Neuronal stem cell (in vitro differentiated cells): ENCODE measurements at regions not wholly inside any gene's neighbourhood (a gene's known extent, or its start where the extent isn't known, plus 50 kb on each side); places are given as distances from the start of the nearest gene placed in this dataset.
"Not testable (repeated sequence)": the region's sequence is repeated elsewhere in the genome, so short reads cannot be mapped to it uniquely, and the experiment has no call there.

Experiments used
- DNase-seq: peaks from one replicate; pipeline ENCODE4 v3.0.0-alpha.2; 2013; ENCODE audit warnings: low spot score
- H2AFZ ChIP-seq: one replicate; pipeline ENCODE4 v1.6.1; 2013; ENCODE audit warnings: mild to moderate bottlenecking, low read length, inconsistent platforms
- H2AK5ac ChIP-seq: 2 replicates; pipeline ENCODE4 v1.6.1; 2013; ENCODE audit warnings: low read depth, mild to moderate bottlenecking, inconsistent platforms, low read length, moderate library complexity, mixed read lengths
- H2BK120ac ChIP-seq: 2 replicates; pipeline ENCODE4 v1.6.1; 2013; ENCODE audit warnings: low read depth, mild to moderate bottlenecking, inconsistent platforms, low read length, moderate library complexity, mixed read lengths
- H2BK12ac ChIP-seq: one replicate; pipeline ENCODE4 v1.6.1; 2013; ENCODE audit warnings: low read length, inconsistent platforms
- H2BK15ac ChIP-seq: 2 replicates; pipeline ENCODE4 v1.6.1; 2013; ENCODE audit warnings: mild to moderate bottlenecking, low read length, inconsistent platforms, mixed read lengths
- H2BK5ac ChIP-seq: one replicate; pipeline ENCODE4 v1.6.1; 2013; ENCODE audit warnings: inconsistent platforms, mild to moderate bottlenecking, low read length, moderate library complexity
- H3K14ac ChIP-seq: one replicate; pipeline ENCODE4 v1.6.1; 2013; ENCODE audit warnings: low read length, inconsistent platforms
- H3K18ac ChIP-seq: 2 replicates; pipeline ENCODE4 v1.6.1; 2013; ENCODE audit warnings: low read length, inconsistent platforms
- H3K23ac ChIP-seq: 2 replicates; pipeline ENCODE4 v1.6.1; 2013; ENCODE audit warnings: low read depth, mild to moderate bottlenecking, mixed read lengths, low read length, inconsistent platforms; ENCODE audit not compliant: poor library complexity
- H3K27ac ChIP-seq: replicated peaks from 3 replicates; pipeline ENCODE4 v1.5.1; 2013; ENCODE audit warnings: low read length, inconsistent platforms
- H3K27me3 ChIP-seq, 3 experiments: 2 replicates each; pipeline ENCODE4 v1.6.1; 2013; ENCODE audit warnings: low read length in 3 of 3, mild to moderate bottlenecking in 2 of 3, inconsistent platforms in 1 of 3, low read depth in 1 of 3, mixed read lengths in 1 of 3, moderate library complexity in 1 of 3; ENCODE audit not compliant: control insufficient read depth in 3 of 3, insufficient read depth in 3 of 3
- H3K36me3 ChIP-seq, 2 donors: replicated peaks in 1 of 2; 2 replicates each; pipeline ENCODE4 v1.6.1; 2013; ENCODE audit warnings: low read length in 2 of 2; ENCODE audit not compliant: control insufficient read depth in 2 of 2, insufficient read depth in 2 of 2
- H3K4ac ChIP-seq: 2 replicates; pipeline ENCODE4 v1.6.1; 2013; ENCODE audit warnings: inconsistent platforms, mild to moderate bottlenecking, low read length, moderate library complexity
- H3K4me1 ChIP-seq, 2 donors: 1 replicate in 1 of 2; 2 replicates in 1 of 2; pipeline ENCODE4 v1.6.1; 2013; ENCODE audit warnings: low read length in 2 of 2, low read depth in 1 of 2; ENCODE audit not compliant: control insufficient read depth in 2 of 2, insufficient read depth in 1 of 2
- H3K4me2 ChIP-seq: one replicate; pipeline ENCODE4 v1.6.1; 2013; ENCODE audit warnings: mild to moderate bottlenecking, low read length, inconsistent platforms; ENCODE audit not compliant: insufficient read depth, poor library complexity, severe bottlenecking
- H3K4me3 ChIP-seq, 2 donors: 2 replicates each; pipeline ENCODE4 v1.5.1; 2013; ENCODE audit warnings: low read length in 2 of 2, mild to moderate bottlenecking in 2 of 2, inconsistent platforms in 1 of 2, moderate library complexity in 1 of 2
- H3K79me1 ChIP-seq: one replicate; pipeline ENCODE4 v1.6.1; 2013; ENCODE audit warnings: low read depth, mild to moderate bottlenecking, inconsistent platforms, low read length, moderate library complexity
- H3K9ac ChIP-seq: one replicate; pipeline ENCODE4 v1.6.1; 2013; ENCODE audit warnings: mild to moderate bottlenecking, low read depth, low read length, inconsistent platforms; ENCODE audit not compliant: poor library complexity
- H3K9me3 ChIP-seq, 2 donors: replicated peaks in 1 of 2; 2 replicates each; pipeline versions ENCODE3 to v1.6.1; 2013; ENCODE audit warnings: low read length in 2 of 2, mild to moderate bottlenecking in 2 of 2, inconsistent platforms in 1 of 2, low read depth in 1 of 2, mixed read lengths in 1 of 2, moderate library complexity in 1 of 2; ENCODE audit not compliant: control insufficient read depth in 2 of 2, insufficient read depth in 1 of 2
- H4K8ac ChIP-seq: one replicate; pipeline ENCODE4 v1.6.1; 2013; ENCODE audit warnings: low read depth, mild to moderate bottlenecking, inconsistent platforms, low read length, moderate library complexity
- H4K91ac ChIP-seq: one replicate; pipeline ENCODE4 v1.6.1; 2013; ENCODE audit warnings: low read length, low read depth, mild to moderate bottlenecking, inconsistent platforms; ENCODE audit not compliant: poor library complexity
- WGBS, 2 donors: extraction: QIAGEN DNeasy Blood & Tissue Kit; methylation state at CpG; one replicate each; pipeline ENCODE4 v1.1.7; 2013; ENCODE audit warnings: missing lambda C conversion rate in 2 of 2, mixed read lengths in 1 of 2; ENCODE audit not compliant: insufficient read length in 2 of 2, insufficient replicate concordance in 1 of 2; ENCODE audit errors: extremely low coverage in 2 of 2; 5-methylcytosine and 5-hydroxymethylcytosine counted together

- not testable (repeated sequence) for H3K18ac ChIP-seq, H4K8ac ChIP-seq, H2AFZ ChIP-seq, H3K4me1 ChIP-seq, H3K79me1 ChIP-seq, H3K4me2 ChIP-seq, H2BK120ac ChIP-seq, H3K23ac ChIP-seq, DNase-seq, H3K27me3 ChIP-seq, H3K27ac ChIP-seq, H3K9me3 ChIP-seq, H2AK5ac ChIP-seq, H3K36me3 ChIP-seq, H4K91ac ChIP-seq, H3K14ac ChIP-seq, H2BK15ac ChIP-seq, H2BK12ac ChIP-seq, H2BK5ac ChIP-seq, H3K9ac ChIP-seq, H3K4ac ChIP-seq, H3K4me3 ChIP-seq
- WGBS, 2 donors = no CpG with 5 or more reads among the region's 7 CpGs
Measured at GRCh38 chr3:20970807-20971206, 780.2 kb downstream of the ZNF385D start.

GRCh38 chr3:20967485-20967884 is 781.5 kb upstream of the SGO1 start:
- H4K8ac ChIP-seq, H2AK5ac ChIP-seq, H3K27ac ChIP-seq, H2BK15ac ChIP-seq, H2BK120ac ChIP-seq, H4K91ac ChIP-seq, H3K4me3 ChIP-seq, H3K9ac ChIP-seq, H2BK5ac ChIP-seq, H2AFZ ChIP-seq, DNase-seq, H3K9me3 ChIP-seq, H3K4ac ChIP-seq, H3K27me3 ChIP-seq, H3K23ac ChIP-seq, H3K79me1 ChIP-seq, H3K14ac ChIP-seq, H3K18ac ChIP-seq, H3K36me3 ChIP-seq, H3K4me1 ChIP-seq, H2BK12ac ChIP-seq, H3K4me2 ChIP-seq: not testable (repeated sequence)
- no CpG with 5 or more reads among the region's 3 CpGs for WGBS, 2 donors

GRCh38 chr3:20958161-20958560 is 772.2 kb upstream of the SGO1 start:
- Histone ChIP-seq H2AK5ac (no peak overlapping the region), H3K4me2 (no peak overlapping the region), H3K4ac (no peak overlapping the region), H4K91ac (no peak overlapping the region), H3K27ac (no peak overlapping the region), H2BK12ac (no peak overlapping the region), H3K4me3 (no peak overlapping the region), H3K79me1 (no peaks in the 10 kb centered on the region), H3K36me3 (peaks cover 0 to 1% of the 10 kb centered on the region in 2 donors), H4K8ac (no peak overlapping the region), H3K18ac (no peak overlapping the region), H3K9me3 (no peaks in the 10 kb centered on the region), H2AFZ (no peak overlapping the region), H2BK5ac (no peak overlapping the region), H3K27me3 (no peaks in the 10 kb centered on the region), H2BK15ac (no peak overlapping the region), H3K14ac (no peak overlapping the region), H2BK120ac (no peak overlapping the region), H3K4me1 (no peaks in the 10 kb centered on the region), H3K9ac (no peak overlapping the region), H3K23ac (no peak overlapping the region)
- no peak for DNase-seq
- 100% methylated on average over 1 of the region's 1 CpG for WGBS, 2 donors

GRCh38 chr3:20945892-20946291 is 759.9 kb upstream of the SGO1 start:
- Histone ChIP-seq H3K18ac (no peak overlapping the region), H3K27me3 (no peaks in the 10 kb centered on the region), H3K4me2 (no peak overlapping the region), H4K91ac (no peak overlapping the region), H3K79me1 (no peaks in the 10 kb centered on the region), H3K14ac (no peak overlapping the region), H2BK15ac (no peak overlapping the region), H3K9ac (no peak overlapping the region), H4K8ac (no peak overlapping the region), H2AFZ (no peak overlapping the region), H3K36me3 (no peaks in the 10 kb centered on the region), H3K9me3 (no peaks in the 10 kb centered on the region), H2BK5ac (no peak overlapping the region), H3K27ac (no peak overlapping the region), H3K4ac (no peak overlapping the region), H3K4me3 (no peak overlapping the region), H2BK120ac (no peak overlapping the region), H3K4me1 (no peaks in the 10 kb centered on the region), H2AK5ac (no peak overlapping the region), H2BK12ac (no peak overlapping the region), H3K23ac (no peak overlapping the region)
- DNase-seq = no peak
